ENCODE measurements at regions not wholly inside any gene's neighbourhood (a gene's known extent, or its start where the extent isn't known, plus 50 kb on each side); places are given as distances from the start of the nearest gene placed in this dataset.

DNA sequence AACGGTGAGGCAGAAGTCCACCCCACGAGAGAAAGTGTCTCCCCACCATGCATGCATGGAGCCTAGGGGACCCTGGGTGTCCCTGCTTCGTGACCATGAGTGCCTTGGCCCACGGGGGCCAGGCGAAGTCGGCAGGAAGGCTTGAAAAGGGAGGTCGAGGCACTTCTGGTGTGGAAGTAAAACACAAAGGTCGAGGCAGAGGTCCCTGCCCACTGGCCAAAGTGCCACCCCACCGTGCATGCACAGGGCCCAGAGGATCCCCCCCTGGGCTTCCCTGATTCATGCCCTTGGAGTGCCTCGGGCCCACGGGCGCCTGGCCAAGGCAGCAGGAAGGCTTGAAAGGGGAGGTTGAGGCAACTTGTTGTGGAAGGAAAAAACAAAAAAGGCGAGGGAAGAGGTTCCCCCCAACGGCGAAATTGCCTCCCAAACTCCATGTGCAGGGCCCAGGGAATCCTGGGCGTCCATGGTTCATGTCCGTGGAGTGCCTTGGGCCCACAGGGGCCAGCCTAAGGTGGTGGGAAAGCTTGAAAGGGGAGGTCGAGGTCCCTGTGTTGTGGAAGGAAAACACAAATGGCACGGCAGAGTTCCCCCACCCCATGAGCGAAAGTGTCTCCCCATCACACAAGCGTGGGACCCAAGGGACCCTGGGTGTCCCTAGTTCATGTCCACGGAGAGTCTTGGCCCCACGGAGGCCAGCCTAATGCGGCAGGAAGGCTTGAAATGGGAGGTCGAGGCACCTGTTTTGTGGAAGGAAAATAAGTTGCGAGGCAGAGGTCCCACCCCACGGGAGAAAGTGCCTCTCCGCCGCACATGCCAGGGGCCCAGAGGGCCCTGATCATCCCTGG is 372.1 kb downstream of the ALG10 start:
- Histone ChIP-seq H3K27me3 (ENCODE audit: insufficient read depth, low read depth) (peaks cover 100% of the 10 kb centered on the region), H3K27ac (no peak overlapping the region), H3F3A (ENCODE audit: insufficient read depth, low read depth) (no peaks in the 10 kb centered on the region), H3K9me2 (ENCODE audit: insufficient read depth) (no peaks in the 10 kb centered on the region), H3K4me1 (replicated peaks; ENCODE audit: insufficient read depth) (no peaks in the 10 kb centered on the region), H4K20me1 (ENCODE audit: insufficient read depth) (no peaks in the 10 kb centered on the region), H3K36me3 (ENCODE audit: low read depth) (no peaks in the 10 kb centered on the region), H3K4me3 (no peak overlapping the region), H3K79me2 (ENCODE audit: low read depth) (no peaks in the 10 kb centered on the region), H3K9me3 (ENCODE audit: insufficient read depth, low read depth) (no peaks in the 10 kb centered on the region), H2AFZ (no peak overlapping the region), H3K4me2 (no peak overlapping the region)
- POLR2A ChIA-PET (ENCODE audit: unreplicated experiment), result no interaction called here
- BruUV-seq (replicated peaks), result no TSS peak
- CTCF ChIA-PET, result no interaction called here
- intact Hi-C loops (cut with micrococcal nuclease; ENCODE audit: unreplicated experiment), result no loop called here
- no peak for TF ChIP-seq EZH2 (IDR thresholded peaks at IDR 0.05; ENCODE audit: low read depth)
- TF ChIP-seq, protein P1, sequence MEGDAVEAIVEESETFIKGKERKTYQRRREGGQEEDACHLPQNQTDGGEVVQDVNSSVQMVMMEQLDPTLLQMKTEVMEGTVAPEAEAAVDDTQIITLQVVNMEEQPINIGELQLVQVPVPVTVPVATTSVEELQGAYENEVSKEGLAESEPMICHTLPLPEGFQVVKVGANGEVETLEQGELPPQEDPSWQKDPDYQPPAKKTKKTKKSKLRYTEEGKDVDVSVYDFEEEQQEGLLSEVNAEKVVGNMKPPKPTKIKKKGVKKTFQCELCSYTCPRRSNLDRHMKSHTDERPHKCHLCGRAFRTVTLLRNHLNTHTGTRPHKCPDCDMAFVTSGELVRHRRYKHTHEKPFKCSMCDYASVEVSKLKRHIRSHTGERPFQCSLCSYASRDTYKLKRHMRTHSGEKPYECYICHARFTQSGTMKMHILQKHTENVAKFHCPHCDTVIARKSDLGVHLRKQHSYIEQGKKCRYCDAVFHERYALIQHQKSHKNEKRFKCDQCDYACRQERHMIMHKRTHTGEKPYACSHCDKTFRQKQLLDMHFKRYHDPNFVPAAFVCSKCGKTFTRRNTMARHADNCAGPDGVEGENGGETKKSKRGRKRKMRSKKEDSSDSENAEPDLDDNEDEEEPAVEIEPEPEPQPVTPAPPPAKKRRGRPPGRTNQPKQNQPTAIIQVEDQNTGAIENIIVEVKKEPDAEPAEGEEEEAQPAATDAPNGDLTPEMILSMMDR (conservative IDR thresholded peaks at IDR 0.05), result no peak
- no peak for DNase-seq

DNA sequence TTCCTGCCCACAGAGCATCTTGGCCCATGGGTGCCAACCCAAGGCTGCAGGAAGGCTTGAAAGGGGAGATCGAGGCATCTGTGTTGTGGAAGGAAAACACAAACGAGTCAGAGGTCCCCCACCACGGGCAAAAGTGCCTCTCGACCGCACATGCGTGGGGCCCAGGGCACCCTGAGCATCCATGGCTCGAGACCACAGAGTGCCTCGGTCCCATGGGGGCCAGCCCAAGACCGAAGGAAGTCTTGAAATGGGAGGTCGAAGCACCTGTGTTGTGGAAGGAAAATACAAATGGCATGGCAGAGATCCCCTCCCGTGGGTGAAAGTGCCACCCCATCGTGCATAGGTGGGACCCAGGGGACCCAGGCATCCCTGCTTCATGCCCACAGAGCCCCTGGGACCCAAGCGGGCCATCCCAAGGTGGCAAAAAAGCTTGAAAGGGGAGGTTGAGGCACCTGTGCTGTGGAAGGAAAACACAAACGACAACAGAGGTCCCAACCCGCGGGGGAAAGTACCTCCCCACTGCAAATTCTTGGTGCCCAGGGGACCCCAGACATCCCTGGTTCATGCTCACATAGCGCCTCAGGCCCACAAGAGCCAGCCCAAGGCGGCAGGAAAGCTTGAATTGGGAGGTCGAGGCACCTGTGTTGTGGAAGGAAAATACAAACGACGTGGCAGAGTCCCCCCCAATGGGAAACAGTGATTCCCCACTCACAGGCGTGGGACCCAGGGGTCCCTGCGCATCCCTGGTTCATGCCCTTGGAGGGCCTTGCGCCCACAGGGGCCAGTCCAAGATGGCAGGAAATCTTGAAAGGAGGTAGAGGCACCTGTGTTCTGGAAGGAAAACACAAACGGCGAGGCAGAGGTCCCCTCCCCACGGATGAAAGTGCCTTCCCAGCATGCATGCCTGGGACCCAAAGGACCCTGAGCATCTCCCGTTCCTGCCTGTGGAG is 373.0 kb downstream of the ALG10 start:
- Histone ChIP-seq H3K27ac (no peak overlapping the region), H4K20me1 (ENCODE audit: insufficient read depth) (no peaks in the 10 kb centered on the region), H3F3A (ENCODE audit: insufficient read depth, low read depth) (no peaks in the 10 kb centered on the region), H3K9me3 (ENCODE audit: insufficient read depth, low read depth) (no peaks in the 10 kb centered on the region), H3K36me3 (ENCODE audit: low read depth) (no peaks in the 10 kb centered on the region), H3K4me3 (no peak overlapping the region), H3K4me1 (replicated peaks; ENCODE audit: insufficient read depth) (no peaks in the 10 kb centered on the region), H3K4me2 (no peak overlapping the region), H3K9me2 (ENCODE audit: insufficient read depth) (no peaks in the 10 kb centered on the region), H3K27me3 (ENCODE audit: insufficient read depth, low read depth) (peaks cover 100% of the 10 kb centered on the region), H3K79me2 (ENCODE audit: low read depth) (no peaks in the 10 kb centered on the region), H2AFZ (no peak overlapping the region)
- ChIA-PET CTCF (no interaction called here), POLR2A (ENCODE audit: unreplicated experiment) (no interaction called here)
- intact Hi-C loops (cut with micrococcal nuclease; ENCODE audit: unreplicated experiment), result no loop called here
- no peak for TF ChIP-seq EZH2 (IDR thresholded peaks at IDR 0.05; ENCODE audit: low read depth)
- TF ChIP-seq, protein P1 (conservative IDR thresholded peaks at IDR 0.05), result no peak
- BruUV-seq (replicated peaks), result no TSS peak
- DNase-seq, result peak in 1 of 2 experiments; percentile 1

DNA sequence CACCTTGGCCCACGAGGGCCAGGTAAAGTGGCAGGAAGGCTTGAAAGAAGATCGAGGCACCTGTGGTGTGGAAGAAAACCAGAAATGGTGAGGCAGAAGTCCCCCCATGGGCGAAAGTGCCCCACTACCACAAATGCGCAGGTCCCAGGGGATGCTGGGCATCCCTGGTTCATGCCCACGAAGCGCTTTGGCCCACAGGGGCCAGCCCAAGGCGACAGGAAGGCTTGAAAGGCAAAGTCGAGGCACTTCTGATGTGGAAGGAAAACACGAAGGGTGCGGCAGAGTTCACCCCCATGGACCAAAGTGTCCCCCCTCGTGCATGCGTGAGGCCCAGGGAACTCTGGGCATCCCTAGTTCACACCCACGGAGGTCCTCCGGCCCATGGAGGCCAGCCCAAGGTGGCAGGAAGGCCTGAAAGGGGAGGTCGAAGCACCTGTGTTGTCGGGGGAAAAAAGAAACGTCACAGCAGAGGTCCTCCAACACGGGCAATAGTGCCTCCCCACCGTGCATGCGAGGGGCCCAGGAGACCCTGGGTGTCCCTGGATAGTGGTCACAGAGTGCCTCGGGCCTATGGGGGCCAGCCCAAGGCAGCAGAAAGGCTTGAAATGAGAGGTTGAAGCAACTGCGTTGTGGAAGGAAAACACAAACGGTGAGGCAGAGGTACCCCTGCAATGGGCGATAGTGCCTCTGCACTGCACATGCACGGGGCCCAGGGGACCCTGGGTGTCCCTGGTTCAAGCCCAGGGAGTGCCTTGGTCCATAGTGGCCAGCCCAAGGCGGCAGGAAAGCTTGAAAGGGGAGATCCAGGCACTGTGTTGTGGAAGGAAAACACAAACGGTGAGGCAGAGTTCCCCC is 373.9 kb downstream of the ALG10 start:
- intact Hi-C loops (cut with micrococcal nuclease; ENCODE audit: unreplicated experiment), result no loop called here
- Histone ChIP-seq H3F3A (ENCODE audit: insufficient read depth, low read depth) (no peaks in the 10 kb centered on the region), H3K36me3 (ENCODE audit: low read depth) (no peaks in the 10 kb centered on the region), H3K4me3 (no peak overlapping the region), H3K27me3 (ENCODE audit: insufficient read depth, low read depth) (peaks cover 100% of the 10 kb centered on the region), H3K4me1 (replicated peaks; ENCODE audit: insufficient read depth) (no peaks in the 10 kb centered on the region), H4K20me1 (ENCODE audit: insufficient read depth) (no peaks in the 10 kb centered on the region), H3K4me2 (no peak overlapping the region), H3K9me2 (ENCODE audit: insufficient read depth) (no peaks in the 10 kb centered on the region), H2AFZ (no peak overlapping the region), H3K9me3 (ENCODE audit: insufficient read depth, low read depth) (no peaks in the 10 kb centered on the region), H3K27ac (no peak overlapping the region), H3K79me2 (ENCODE audit: low read depth) (no peaks in the 10 kb centered on the region)
- ChIA-PET POLR2A (ENCODE audit: unreplicated experiment) (no interaction called here), CTCF (no interaction called here)
- TF ChIP-seq EZH2 (IDR thresholded peaks at IDR 0.05; ENCODE audit: low read depth), result no peak
- TF ChIP-seq, protein P1 (conservative IDR thresholded peaks at IDR 0.05), result no peak
- DNase-seq, result peak in 1 of 2 experiments; percentile 0
- BruUV-seq (replicated peaks), result no TSS peak
